A673 (cell line): ENCODE measurements at regions not wholly inside any gene's neighbourhood (a gene's known extent, or its start where the extent isn't known, plus 50 kb on each side); places are given as distances from the start of the nearest gene placed in this dataset.

Experiments
- BruUV-seq: library from RNA; stranded (reverse); fragments of 400-500 nt; replicated peaks from 2 replicates; lab custom pipeline; 2021; lab: Mats Ljungman, UMichigan
- CTCF ChIA-PET: fragments of 300-600 bp; sonication (Branson Sonifier 250); formaldehyde crosslinking; loops from one replicate; lab custom pipeline; 2022; ENCODE audit warnings: antibody characterized with exemption; lab: Charles Lee
- POLR2A ChIA-PET: fragments of 300-600 bp; sonication (Branson Sonifier 250); formaldehyde crosslinking; loops from one replicate; lab custom pipeline; 2022; ENCODE audit warnings: antibody characterized with exemption; ENCODE audit not compliant: low non-redundant PET; lab: Charles Lee
- DNase-seq: peaks from one replicate; pipeline ENCODE4 v3.0.0-alpha.2; 2015; ENCODE audit warnings: low spot score
- H3K27ac ChIP-seq: fragments of 200-600 bp; sonication (generic); 2 replicates; pipeline ENCODE4 v1.5.1; 2016; ENCODE audit warnings: mixed run types, low read depth, mild to moderate bottlenecking, mixed read lengths, antibody characterized with exemption, low read length; ENCODE audit not compliant: poor library complexity, severe bottlenecking
- H3K27me3 ChIP-seq: fragments of 200-600 bp; sonication (generic); replicated peaks from 2 replicates; pipeline ENCODE4 v1.6.1; 2017; ENCODE audit warnings: mixed run types, low read depth, mild to moderate bottlenecking, mixed read lengths, antibody characterized with exemption, low read length; ENCODE audit not compliant: insufficient read depth, poor library complexity
- H3K36me3 ChIP-seq: fragments of 200-600 bp; sonication (generic); 2 replicates; pipeline ENCODE4 v1.6.1; 2016; ENCODE audit warnings: mixed run types, mild to moderate bottlenecking, mixed read lengths, antibody characterized with exemption, low read length; ENCODE audit not compliant: insufficient read depth, poor library complexity, severe bottlenecking
- H3K4me1 ChIP-seq: fragments of 200-600 bp; sonication (generic); 2 replicates; pipeline ENCODE4 v1.6.1; 2017; ENCODE audit warnings: mixed run types, mild to moderate bottlenecking, mixed read lengths, antibody characterized with exemption, low read length; ENCODE audit not compliant: insufficient read depth, poor library complexity, severe bottlenecking
- H3K4me3 ChIP-seq: fragments of 200-600 bp; sonication (generic); 2 replicates; pipeline ENCODE4 v1.5.1; 2016; ENCODE audit warnings: low read depth, mixed run types, mild to moderate bottlenecking, mixed read lengths, low read length; ENCODE audit not compliant: poor library complexity, severe bottlenecking
- H3K9me3 ChIP-seq: fragments of 200-600 bp; sonication (generic); 2 replicates; pipeline ENCODE4 v1.6.1; 2016; ENCODE audit warnings: mixed run types, low read depth, mild to moderate bottlenecking, mixed read lengths, antibody characterized with exemption, low read length; ENCODE audit not compliant: poor library complexity, severe bottlenecking
- CTCF ChIP-seq: fragments of 300-800, 200-600 bp; sonication (generic); conservative IDR thresholded peaks from 2 replicates; pipeline ENCODE4 v1.5.1; 2017; ENCODE audit warnings: low read depth, mild to moderate bottlenecking, antibody characterized with exemption, low read length, moderate library complexity, mixed read lengths
- EZH2 ChIP-seq: fragments of 200-600 bp; sonication (generic); IDR thresholded peaks from 2 replicates; pipeline ENCODE4 v1.6.1; 2017; ENCODE audit warnings: borderline replicate concordance, low read depth, mild to moderate bottlenecking, mixed read lengths, antibody characterized with exemption, low read length; ENCODE audit not compliant: poor library complexity, severe bottlenecking
- intact Hi-C: fragments of 100-400 bp; cut with micrococcal nuclease; formaldehyde crosslinking; loops from one replicate; pipeline ENCODE4 v1.10.0; 2022; ENCODE audit not compliant: unreplicated experiment

- no peak for DNase-seq
- Histone ChIP-seq H3K27me3 (no peaks in the 10 kb centered on the region), H3K4me1 (no peaks in the 10 kb centered on the region), H3K27ac (no peak overlapping the region), H3K9me3 (peaks cover 3% of the 10 kb centered on the region), H3K4me3 (no peak overlapping the region), H3K36me3 (peaks cover 6% of the 10 kb centered on the region)
- BruUV-seq, result no TSS peak
- CTCF ChIA-PET, result no interaction called here
- POLR2A ChIA-PET, result no interaction called here
- intact Hi-C loops, result no loop called here
- TF ChIP-seq EZH2 (no peak), CTCF (no peak)
These were observed 66.9 kb upstream of the ZNF746 start for GRCh38 chr7:149564340-149565095.

- Histone ChIP-seq H3K4me3 (no peak overlapping the region), H3K4me1 (no peaks in the 10 kb centered on the region), H3K27ac (no peak overlapping the region), H3K36me3 (no peaks in the 10 kb centered on the region), H3K9me3 (no peaks in the 10 kb centered on the region), H3K27me3 (no peaks in the 10 kb centered on the region)
- BruUV-seq, result no TSS peak
- intact Hi-C loops, result no loop called here
- ChIA-PET POLR2A (no interaction called here), CTCF (no interaction called here)
- DNase-seq, result no peak
- TF ChIP-seq EZH2, result no peak
- no peak for TF ChIP-seq CTCF
These were observed 65.0 kb upstream of the ZNF746 start for GRCh38 chr7:149562602-149563001.

- Histone ChIP-seq H3K36me3 (no peaks in the 10 kb centered on the region), H3K27ac (no peak overlapping the region), H3K4me3 (no peak overlapping the region), H3K9me3 (no peaks in the 10 kb centered on the region), H3K27me3 (no peaks in the 10 kb centered on the region), H3K4me1 (no peaks in the 10 kb centered on the region)
- POLR2A ChIA-PET, result no interaction called here
- no peak for DNase-seq
- CTCF ChIA-PET, result interaction anchor here (0.6 kb wide), 1 partner anchor 537 kb away, joined by 6 read pairs; no protein-coding TSS in a partner anchor
- no TSS peak for BruUV-seq
- intact Hi-C loops, result no loop called here
- TF ChIP-seq EZH2 (no peak), CTCF (no peak)
These were observed 63.5 kb upstream of the ZNF746 start for GRCh38 chr7:149561072-149561471.
